ENCODE measurements at regions not wholly inside any gene's neighbourhood (a gene's known extent, or its start where the extent isn't known, plus 50 kb on each side); places are given as distances from the start of the nearest gene placed in this dataset.
A peak's percentile ranks its signal among the peaks of the same experiment; 100 is the strongest.

- no peak for DNase-seq (ENCODE audit: low spot score)
Observed at GRCh38 chr15:69505956-69506556, 53.4 kb downstream of the RPLP1 start.

- no peak for DNase-seq (ENCODE audit: low spot score)
Observed at GRCh38 chr15:69508659-69509058, 56.0 kb downstream of the RPLP1 start.

- no peak for DNase-seq (ENCODE audit: low spot score)
Observed at GRCh38 chr15:69509131-69509530, 56.5 kb downstream of the RPLP1 start.

GRCh38 chr15:69510556-69510955 is 57.9 kb downstream of the RPLP1 start:
- DNase-seq (ENCODE audit: low spot score) = no peak

GRCh38 chr15:69511015-69511414 is 58.4 kb downstream of the RPLP1 start:
- DNase-seq (ENCODE audit: low spot score) = no peak

- no peak for DNase-seq (ENCODE audit: low spot score)
Observed at GRCh38 chr15:69511716-69512340, 59.2 kb downstream of the RPLP1 start.

GRCh38 chr15:69513450-69513960 is 60.9 kb downstream of the RPLP1 start:
- no peak for DNase-seq (ENCODE audit: low spot score)

GRCh38 chr15:69513986-69514385 is 61.4 kb downstream of the RPLP1 start:
- no peak for DNase-seq (ENCODE audit: low spot score)

- no peak for DNase-seq (ENCODE audit: low spot score)
Observed at GRCh38 chr15:69515508-69515907, 62.9 kb downstream of the RPLP1 start.

- no peak for DNase-seq (ENCODE audit: low spot score)
Observed at GRCh38 chr15:69515926-69516325, 63.3 kb downstream of the RPLP1 start.

- DNase-seq (ENCODE audit: low spot score) = no peak
Observed at GRCh38 chr15:69517052-69517451, 64.4 kb downstream of the RPLP1 start.

GRCh38 chr15:69518806-69519205 is 66.2 kb downstream of the RPLP1 start:
- DNase-seq (ENCODE audit: low spot score) = no peak

GRCh38 chr15:69520067-69520466 is 67.4 kb downstream of the RPLP1 start:
- no peak for DNase-seq (ENCODE audit: low spot score)

GRCh38 chr15:69522361-69522760 is 69.7 kb downstream of the RPLP1 start:
- DNase-seq (ENCODE audit: low spot score) = peak; percentile 56

GRCh38 chr15:69523010-69524001 is 70.7 kb downstream of the RPLP1 start:
- peak; percentile 73 for DNase-seq (ENCODE audit: low spot score)

GRCh38 chr15:69524296-69524695 is 71.7 kb downstream of the RPLP1 start:
- no peak for DNase-seq (ENCODE audit: low spot score)

- DNase-seq (ENCODE audit: low spot score) = no peak
Observed at GRCh38 chr15:69524814-69525213, 72.2 kb downstream of the RPLP1 start.

GRCh38 chr15:69525543-69525942 is 72.9 kb downstream of the RPLP1 start:
- DNase-seq (ENCODE audit: low spot score) = no peak

- peak; percentile 70 for DNase-seq (ENCODE audit: low spot score)
Observed at GRCh38 chr15:69526081-69527061, 73.8 kb downstream of the RPLP1 start.

GRCh38 chr15:69529141-69529540 is 76.5 kb downstream of the RPLP1 start:
- no peak for DNase-seq (ENCODE audit: low spot score)

- no peak for DNase-seq (ENCODE audit: low spot score)
Observed at GRCh38 chr15:69529961-69530633, 77.5 kb downstream of the RPLP1 start.
